ENCODE measurements at regions not wholly inside any gene's neighbourhood (a gene's known extent, or its start where the extent isn't known, plus 50 kb on each side); places are given as distances from the start of the nearest gene placed in this dataset.

GRCh38 chr12:41930866-41931437, 213.7 kb downstream of the GXYLT1 start:
- peak; percentile 52 for DNase-seq

GRCh38 chr12:41924111-41924510, 220.6 kb downstream of the GXYLT1 start:
- DNase-seq = no peak

- DNase-seq = no peak
These were observed 221.3 kb downstream of the GXYLT1 start for GRCh38 chr12:41923351-41923750.

GRCh38 chr12:41920355-41920754, 224.3 kb downstream of the GXYLT1 start:
- no peak for DNase-seq

GRCh38 chr12:41919526-41920261, 225.0 kb downstream of the GXYLT1 start:
- DNase-seq = no peak

- DNase-seq = no peak
These were observed 225.6 kb downstream of the GXYLT1 start for GRCh38 chr12:41919048-41919447.

GRCh38 chr12:41917938-41918341, 226.7 kb downstream of the GXYLT1 start:
- DNase-seq = no peak

- no peak for DNase-seq
These were observed 227.5 kb downstream of the GXYLT1 start for GRCh38 chr12:41917181-41917580.

- no peak for DNase-seq
These were observed 233.9 kb downstream of the GXYLT1 start for GRCh38 chr12:41910578-41911320.

- no peak for DNase-seq
These were observed 236.5 kb downstream of the GXYLT1 start for GRCh38 chr12:41908206-41908605.

GRCh38 chr12:41907550-41907949, 237.1 kb downstream of the GXYLT1 start:
- no peak for DNase-seq

GRCh38 chr12:41907021-41907420, 237.7 kb downstream of the GXYLT1 start:
- DNase-seq = no peak

GRCh38 chr12:41905759-41906297, 238.8 kb downstream of the GXYLT1 start:
- DNase-seq = no peak

- DNase-seq = no peak
These were observed 239.5 kb downstream of the GXYLT1 start for GRCh38 chr12:41905073-41905758.

- DNase-seq = no peak
These were observed 240.6 kb downstream of the GXYLT1 start for GRCh38 chr12:41904041-41904440.

GRCh38 chr12:41903014-41903708, 241.5 kb downstream of the GXYLT1 start:
- DNase-seq = no peak

- DNase-seq = no peak
These were observed 245.1 kb downstream of the GXYLT1 start for GRCh38 chr12:41899577-41899976.

- no peak for DNase-seq
These were observed 247.1 kb downstream of the GXYLT1 start for GRCh38 chr12:41897593-41897992.

- DNase-seq = no peak
These were observed 251.2 kb downstream of the GXYLT1 start for GRCh38 chr12:41893491-41893890.

- no peak for DNase-seq
These were observed 252.4 kb downstream of the GXYLT1 start for GRCh38 chr12:41892302-41892701.

GRCh38 chr12:41891226-41891625, 253.4 kb downstream of the GXYLT1 start:
- DNase-seq = no peak

- no peak for DNase-seq
These were observed 256.4 kb downstream of the GXYLT1 start for GRCh38 chr12:41888285-41888684.
